Stomach (tissue), 4 donors: ENCODE measurements at regions not wholly inside any gene's neighbourhood (a gene's known extent, or its start where the extent isn't known, plus 50 kb on each side); places are given as distances from the start of the nearest gene placed in this dataset.

Experiments used
- CTCF ChIP-seq, 7 experiments: fragments of 450-650 bp in 4 of 7; fragments of 200-600 bp in 3 of 7; sonication (generic) in 3 of 7; IDR thresholded peaks; one replicate each; pipeline ENCODE4 v1.5.1; 2016 to 2019; ENCODE audit warnings: antibody characterized with exemption in 7 of 7, control low read depth in 2 of 7, mild to moderate bottlenecking in 1 of 7
- EP300 ChIP-seq: sonication (generic); formaldehyde crosslinking; IDR thresholded peaks from one replicate; pipeline ENCODE4 v1.6.1; 2017; ENCODE audit warnings: antibody characterized with exemption
- POLR2A ChIP-seq, 4 donors: fragments of 450-650 bp; IDR thresholded peaks; one replicate each; pipeline ENCODE4 v1.6.1; 2016; ENCODE audit warnings: antibody characterized with exemption in 4 of 4, control low read depth in 2 of 4, mild to moderate bottlenecking in 1 of 4, moderate library complexity in 1 of 4
- POLR2AphosphoS5 ChIP-seq, 3 donors: sonication (generic); formaldehyde crosslinking; IDR thresholded peaks; one replicate each; pipeline ENCODE4 v1.6.1; 2016; ENCODE audit warnings: antibody characterized with exemption in 3 of 3

- no peak for TF ChIP-seq POLR2AphosphoS5 (IDR thresholded peaks at IDR 0.05)
- TF ChIP-seq CTCF (IDR thresholded peaks at IDR 0.05), result no peak
- no peak for TF ChIP-seq POLR2A (IDR thresholded peaks at IDR 0.05)
- no peak for TF ChIP-seq EP300
Measured at GRCh38 chr9:115295734-115296133, 177.8 kb upstream of the TNC start.
